IPS-20b (cell line): ENCODE measurements at regions not wholly inside any gene's neighbourhood (a gene's known extent, or its start where the extent isn't known, plus 50 kb on each side); places are given as distances from the start of the nearest gene placed in this dataset.

ENCODE experiments used
- H3K27ac ChIP-seq: one replicate; pipeline ENCODE4 v1.5.1; 2013; ENCODE audit warnings: low read length
- H3K27me3 ChIP-seq: 2 replicates; pipeline ENCODE4 v1.6.1; 2013; ENCODE audit warnings: mild to moderate bottlenecking, low read length, inconsistent platforms; ENCODE audit not compliant: insufficient read depth
- H3K36me3 ChIP-seq: 2 replicates; pipeline ENCODE4 v1.6.1; 2013; ENCODE audit warnings: low read depth, mild to moderate bottlenecking, inconsistent platforms, low read length, moderate library complexity; ENCODE audit not compliant: insufficient read depth
- H3K4me1 ChIP-seq: 2 replicates; pipeline ENCODE4 v1.6.1; 2013; ENCODE audit warnings: mild to moderate bottlenecking, control low read depth, inconsistent platforms, low read length, moderate library complexity; ENCODE audit not compliant: insufficient read depth
- H3K4me3 ChIP-seq: 2 replicates; pipeline ENCODE4 v1.5.1; 2013; ENCODE audit warnings: mild to moderate bottlenecking, low read length, inconsistent platforms
- H3K9ac ChIP-seq: 2 replicates; pipeline ENCODE4 v1.6.1; 2013; ENCODE audit warnings: low read depth, mild to moderate bottlenecking, inconsistent platforms, low read length, moderate library complexity
- H3K9me3 ChIP-seq: 2 replicates; pipeline ENCODE4 v1.6.1; 2013; ENCODE audit warnings: mild to moderate bottlenecking, low read depth, low read length, inconsistent platforms; ENCODE audit not compliant: insufficient read depth

GRCh38 chr13:27371932-27372331 lies 52.5 kb upstream of the GTF3A start:
- Histone ChIP-seq H3K4me1 (no peaks in the 10 kb centered on the region), H3K9me3 (no peaks in the 10 kb centered on the region), H3K27me3 (peaks cover 25% of the 10 kb centered on the region), H3K36me3 (no peaks in the 10 kb centered on the region), H3K27ac (no peak overlapping the region), H3K4me3 (no peak overlapping the region), H3K9ac (no peak overlapping the region)

- H3K9ac ChIP-seq: no peak overlapping the region
- H3K9me3 ChIP-seq: no peaks in the 10 kb centered on the region
- H3K4me3 ChIP-seq: no peak overlapping the region
- H3K27ac ChIP-seq: no peak overlapping the region
- H3K36me3 ChIP-seq: no peaks in the 10 kb centered on the region
- peaks cover 25% of the 10 kb centered on the region for H3K27me3 ChIP-seq
- H3K4me1 ChIP-seq: no peaks in the 10 kb centered on the region
Observed at GRCh38 chr13:27372896-27373295, 51.5 kb upstream of the GTF3A start.

- H3K4me3 ChIP-seq: no peak overlapping the region
- H3K9me3 ChIP-seq: no peaks in the 10 kb centered on the region
- H3K27me3 ChIP-seq: peaks cover 25% of the 10 kb centered on the region
- H3K9ac ChIP-seq: no peak overlapping the region
- H3K4me1 ChIP-seq: no peaks in the 10 kb centered on the region
- H3K27ac ChIP-seq: no peak overlapping the region
- no peaks in the 10 kb centered on the region for H3K36me3 ChIP-seq
Observed at GRCh38 chr13:27374126-27374613, 50.2 kb upstream of the GTF3A start.
